HepG2 (cell line): ENCODE measurements at regions not wholly inside any gene's neighbourhood (a gene's known extent, or its start where the extent isn't known, plus 50 kb on each side); places are given as distances from the start of the nearest gene placed in this dataset.

Experiments
- ATAC-seq: fragments of 200-7000 bp; cut with Tn5 transposase; 3 replicates; pipeline ENCODE4 v1.9.1; 2020; ENCODE audit warnings: mild to moderate bottlenecking, moderate library complexity
- BruUV-seq: library from RNA; stranded (reverse); fragments of 400-500 nt; replicated peaks from 2 replicates; lab custom pipeline; 2021; lab: Mats Ljungman, UMichigan
- CTCF ChIA-PET: fragments of 300-600 bp; formaldehyde crosslinking; extraction: SDS; loops from one replicate; lab custom pipeline; 2021; ENCODE audit warnings: low total read pairs, inconsistent platforms, low intra/inter-chr PET ratio; lab: Yijun Ruan, JAX
- POLR2A ChIA-PET: fragments of 350-600 bp; sonication (Branson Sonifier 250); formaldehyde crosslinking; loops from one replicate; lab custom pipeline; 2020; ENCODE audit warnings: antibody characterized with exemption, inconsistent platforms; lab: Yijun Ruan, JAX
- DNase-seq: peaks from one replicate; pipeline ENCODE4 v3.0.0-alpha.2; 2015; ENCODE audit warnings: low spot score
- FAIRE-seq: peaks from 3 replicates; lab custom pipeline; 2011; peaks lifted over from hg19 to GRCh38; lab: Jason Lieb, UNC
- H2AFZ ChIP-seq: one replicate; pipeline ENCODE4 v1.6.1; 2011; ENCODE audit warnings: low read length, inconsistent platforms
- H3K27ac ChIP-seq: fragments of 300-600 bp; 3 replicates; pipeline ENCODE4 v1.8.0; 2011; ENCODE audit warnings: mixed run types, mild to moderate bottlenecking, mixed read lengths, low read length, inconsistent platforms; ENCODE audit not compliant: insufficient read depth; ENCODE audit errors: extremely low read length
- H3K27me3 ChIP-seq, 2 experiments: fragments of 200-600 bp in 1 of 2; 2 replicates in 1 of 2; 3 replicates in 1 of 2; pipeline versions ENCODE4 v1.6.0 to v1.8.0; 2011; ENCODE audit warnings: low read length in 2 of 2, mild to moderate bottlenecking in 2 of 2, moderate library complexity in 2 of 2, inconsistent platforms in 1 of 2; ENCODE audit not compliant: insufficient read depth in 2 of 2, control insufficient read depth in 1 of 2
- H3K36me3 ChIP-seq, 2 experiments: fragments of 200-600 bp in 1 of 2; replicated peaks in 1 of 2; 2 replicates in 1 of 2; 3 replicates in 1 of 2; pipeline versions ENCODE4 v1.5.1 to v1.8.0; 2011; ENCODE audit warnings: low read length in 2 of 2, inconsistent platforms in 1 of 2; ENCODE audit not compliant: insufficient read depth in 2 of 2, control insufficient read depth in 1 of 2
- H3K4me1 ChIP-seq: 2 replicates; pipeline ENCODE4 v1.5.1; 2012; ENCODE audit warnings: low read length, inconsistent platforms; ENCODE audit not compliant: insufficient read depth
- H3K4me2 ChIP-seq: 2 replicates; pipeline ENCODE4 v1.6.0; 2011; ENCODE audit warnings: low read depth, low read length, inconsistent platforms
- H3K4me3 ChIP-seq, 3 experiments: fragments of 200-600 bp in 1 of 3; sonication (generic), shearing (Covaris generic) in 1 of 3; replicated peaks in 1 of 3; 2 replicates each; pipeline ENCODE4 v1.5.1; 2011 to 2016; ENCODE audit warnings: low read length in 3 of 3, inconsistent platforms in 2 of 3, low read depth in 2 of 3, mild to moderate bottlenecking in 2 of 3, control low read depth in 1 of 3, mixed read lengths in 1 of 3; ENCODE audit not compliant: insufficient read depth in 1 of 3
- H3K79me2 ChIP-seq: one replicate; pipeline ENCODE4 v1.6.1; 2011; ENCODE audit warnings: low read length, inconsistent platforms; ENCODE audit not compliant: insufficient read depth
- H3K9ac ChIP-seq: 2 replicates; pipeline ENCODE4 v1.6.0; 2011; ENCODE audit warnings: mild to moderate bottlenecking, low read depth, low read length, inconsistent platforms; ENCODE audit not compliant: insufficient read depth
- H3K9me3 ChIP-seq: 2 replicates; pipeline ENCODE4 v1.5.1; 2012; ENCODE audit warnings: mild to moderate bottlenecking, low read length
- H4K20me1 ChIP-seq: 2 replicates; pipeline ENCODE4 v1.6.0; 2011; ENCODE audit warnings: inconsistent platforms, mild to moderate bottlenecking, low read length, moderate library complexity; ENCODE audit not compliant: insufficient read depth
- CENPX ChIP-seq: sonication (generic); formaldehyde crosslinking; IDR thresholded peaks from 2 replicates; pipeline ENCODE4 v1.9.0; 2021; ENCODE audit warnings: mild to moderate bottlenecking, missing genetic modification reagents, moderate library complexity
- CSRNP1 ChIP-seq: sonication (generic); formaldehyde crosslinking; IDR thresholded peaks from 2 replicates; pipeline ENCODE4 v1.8.1; 2023; ENCODE audit warnings: mild to moderate bottlenecking, missing genetic modification reagents
- NR0B2 ChIP-seq: sonication (generic); formaldehyde crosslinking; IDR thresholded peaks from 2 replicates; pipeline ENCODE4 v1.4.0; 2020; ENCODE audit warnings: mild to moderate bottlenecking, missing genetic modification reagents
- TEAD3 ChIP-seq: optimal IDR thresholded peaks from 2 replicates; pipeline ENCODE3; 2016; ENCODE audit warnings: borderline replicate concordance
- ZNF512B ChIP-seq: sonication (generic); formaldehyde crosslinking; IDR thresholded peaks from 2 replicates; pipeline ENCODE4 v1.5.1; 2020; ENCODE audit warnings: missing genetic modification reagents, mild to moderate bottlenecking, borderline replicate concordance
- ZSCAN22 ChIP-seq: sonication (generic); formaldehyde crosslinking; IDR thresholded peaks from 2 replicates; pipeline ENCODE4 v1.4.0; 2020; ENCODE audit warnings: mild to moderate bottlenecking, missing genetic modification reagents
- WGBS: methylation state at CpG from one replicate; pipeline ENCODE4 v1.1.6; 2017; ENCODE audit warnings: low lambda C conversion rate; 5-methylcytosine and 5-hydroxymethylcytosine counted together
- in situ Hi-C: cut with HindIII; loops from 2 replicates; pipeline ENCODE4 v1.10.0; 2017; ENCODE audit warnings: low pct_unique_long_range_greater_than_20kb; ENCODE audit not compliant: extremely low pct_ligation_motif_present
- intact Hi-C: fragments of 100-400 bp; cut with micrococcal nuclease; formaldehyde crosslinking; loops from one replicate; pipeline ENCODE4 v1.10.0; 2022; ENCODE audit not compliant: unreplicated experiment

GRCh38 chr15:100802421-100803170 is 77.0 kb upstream of the ALDH1A3 start:
- ChIA-PET CTCF (no interaction called here), POLR2A (no interaction called here)
- H3K79me2 ChIP-seq: no peaks in the 10 kb centered on the region
- DNase-seq: no peak
- H3K9me3 ChIP-seq: no peaks in the 10 kb centered on the region
- H3K9ac ChIP-seq: no peak overlapping the region
- in situ Hi-C loops: no loop called here
- ATAC-seq: no peak; the same call in 2 of the 3 replicates
- no peaks in the 10 kb centered on the region for H3K4me1 ChIP-seq
- FAIRE-seq: no peak
- no peak overlapping the region for H3K4me3 ChIP-seq
- no peaks in the 10 kb centered on the region for H4K20me1 ChIP-seq
- H2AFZ ChIP-seq: no peak overlapping the region
- H3K27me3 ChIP-seq: peaks cover 1 to 22% of the 10 kb centered on the region in 2 experiments; a peak in 4 of 5 replicates
- H3K36me3 ChIP-seq: no peaks in the 10 kb centered on the region
- H3K27ac ChIP-seq: no peak overlapping the region
- BruUV-seq: no TSS peak
- intact Hi-C loops: no loop called here
- no peak overlapping the region for H3K4me2 ChIP-seq
- TF ChIP-seq TEAD3 (CRISPR knock-in tag) (no peak), NR0B2 (no peak), CSRNP1 (CRISPR knock-in tag) (no peak), CENPX (no peak), ZSCAN22 (CRISPR knock-in tag) (no peak), ZNF512B (CRISPR knock-in tag) (no peak)
- WGBS: 31% methylated on average over 8 of the region's 14 CpGs
